HG02885 (cell line): ENCODE measurements at regions not wholly inside any gene's neighbourhood (a gene's known extent, or its start where the extent isn't known, plus 50 kb on each side); places are given as distances from the start of the nearest gene placed in this dataset.
"Not testable (repeated sequence)": the region's sequence is repeated elsewhere in the genome, so short reads cannot be mapped to it uniquely, and the experiment has no call there.

Experiments used
- ATAC-seq: cut with Tn5 transposase; IDR thresholded peaks from one replicate; pipeline ENCODE4 v1.9.1; 2021; ENCODE audit warnings: mild to moderate bottlenecking; ENCODE audit not compliant: unreplicated experiment, poor library complexity

GRCh38 chr7:125423458-125424155, 494.0 kb upstream of the POT1 start:
- ATAC-seq = no peak

- ATAC-seq = not testable (repeated sequence)
Measured at GRCh38 chr7:125421407-125421806, 491.8 kb upstream of the POT1 start.

GRCh38 chr7:125412890-125413665, 483.5 kb upstream of the POT1 start:
- ATAC-seq = peak; percentile 73

GRCh38 chr7:125409921-125410320, 480.3 kb upstream of the POT1 start:
- no peak for ATAC-seq

- no peak for ATAC-seq
Measured at GRCh38 chr7:125406111-125406510, 476.5 kb upstream of the POT1 start.

- no peak for ATAC-seq
Measured at GRCh38 chr7:125399408-125399807, 469.8 kb upstream of the POT1 start.

GRCh38 chr7:125396466-125397151, 467.0 kb upstream of the POT1 start:
- no peak for ATAC-seq

GRCh38 chr7:125391921-125392320, 462.3 kb upstream of the POT1 start:
- ATAC-seq = no peak

GRCh38 chr7:125390981-125391380, 461.4 kb upstream of the POT1 start:
- no peak for ATAC-seq

- ATAC-seq = no peak
Measured at GRCh38 chr7:125386211-125386610, 456.6 kb upstream of the POT1 start.

GRCh38 chr7:125383324-125383723, 453.7 kb upstream of the POT1 start:
- ATAC-seq = no peak

- ATAC-seq = no peak
Measured at GRCh38 chr7:125382401-125382800, 452.8 kb upstream of the POT1 start.

- no peak for ATAC-seq
Measured at GRCh38 chr7:125375942-125376341, 446.3 kb upstream of the POT1 start.

GRCh38 chr7:125370502-125370901, 440.9 kb upstream of the POT1 start:
- ATAC-seq = no peak

GRCh38 chr7:125363873-125364272, 434.2 kb upstream of the POT1 start:
- ATAC-seq = no peak

GRCh38 chr7:125358551-125359167, 429.0 kb upstream of the POT1 start:
- no peak for ATAC-seq

GRCh38 chr7:125357676-125358455, 428.2 kb upstream of the POT1 start:
- ATAC-seq = no peak

- peak; percentile 81 for ATAC-seq
Measured at GRCh38 chr7:125355899-125356298, 426.3 kb upstream of the POT1 start.

GRCh38 chr7:125347269-125347668, 417.6 kb upstream of the POT1 start:
- ATAC-seq = no peak

- no peak for ATAC-seq
Measured at GRCh38 chr7:125338110-125338509, 408.5 kb upstream of the POT1 start.
